ENCODE measurements at regions not wholly inside any gene's neighbourhood (a gene's known extent, or its start where the extent isn't known, plus 50 kb on each side); places are given as distances from the start of the nearest gene placed in this dataset.

- peaks cover 0 to 6% of the 10 kb centered on the region in 2 experiments for H3K4me1 ChIP-seq (ENCODE audit: control insufficient read depth in 1 of 2, extremely low read depth in 1 of 2, insufficient read depth in 2 of 2, low read length in 2 of 2)
- DNase-seq, result no peak
- H3K27ac ChIP-seq (ENCODE audit: low read length), result no peak overlapping the region
- no peak overlapping the region for H3K27ac Mint-ChIP-seq
- CTCF ChIA-PET, result interaction anchor here in 1 of 2 donors (0.7 kb wide), 1 partner anchor 844 kb away, joined by 3 read pairs; no protein-coding TSS in a partner anchor
- no peaks in the 10 kb centered on the region for H3K36me3 ChIP-seq (ENCODE audit: control insufficient read depth in 2 of 2, extremely low read depth in 1 of 2, insufficient read depth in 1 of 2, low read length in 1 of 2)
- peaks cover 5% of the 10 kb centered on the region for H3K36me3 Mint-ChIP-seq
- peaks cover 0 to 19% (median 11%) of the 10 kb centered on the region in 3 donors for H3K9me3 Mint-ChIP-seq
- 69% methylated on average over 5 of the region's 7 CpGs for WGBS (ENCODE audit: insufficient coverage)
- H3K4me1 Mint-ChIP-seq, result no peaks in the 10 kb centered on the region
- POLR2A ChIA-PET, result interaction anchor here in 1 of 2 donors (0.5 kb wide), 1 partner anchor 10 kb away, joined by 3 read pairs; no protein-coding TSS in a partner anchor
- no peak overlapping the region for H3K4me3 ChIP-seq (ENCODE audit: control insufficient read depth in 1 of 2, extremely low read depth in 1 of 2, low read length in 1 of 2)
- no peak overlapping the region for H3K4me3 Mint-ChIP-seq
- H3K27me3 Mint-ChIP-seq, result peaks cover 10 to 27% of the 10 kb centered on the region in 2 donors
- ATAC-seq (replicated peaks in 1 of 4), result no peak
- no peaks in the 10 kb centered on the region for H3K9me3 ChIP-seq
- H3K27me3 ChIP-seq (replicated peaks in 1 of 2; ENCODE audit: control insufficient read depth in 2 of 2, extremely low read depth in 1 of 2, insufficient read depth in 2 of 2, low read length in 1 of 2), result peaks cover 0 to 32% of the 10 kb centered on the region in 2 experiments
Observed at GRCh38 chr17:77735566-77736198, 222.8 kb upstream of the TNRC6C start.

DNA sequence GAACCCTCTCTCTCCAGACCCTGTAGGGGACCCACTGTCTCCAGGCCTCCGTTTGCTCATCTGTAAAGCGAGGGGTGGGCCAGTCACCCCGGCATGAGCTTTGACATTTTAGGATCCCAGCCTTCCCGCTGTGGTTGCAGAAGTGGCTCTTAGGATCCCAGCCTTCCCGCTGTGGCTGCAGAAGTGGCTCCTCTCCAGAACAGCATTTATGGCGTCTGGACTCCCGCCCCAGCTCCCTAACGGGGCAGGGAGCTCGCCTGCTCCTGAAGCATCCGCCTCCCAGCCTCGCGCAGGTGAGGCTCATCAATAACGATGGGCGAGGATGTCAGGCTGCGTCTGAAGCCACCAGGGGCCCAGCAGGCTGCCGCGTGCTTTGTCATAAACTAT lies 222.3 kb upstream of the TNRC6C start:
- CTCF ChIA-PET, result interaction anchor here (0.7 to 0.9 kb wide), 2 partner anchors 13 to 844 kb away, joined by 3 to 4 read pairs; no protein-coding TSS in a partner anchor
- no peak for ATAC-seq (replicated peaks in 1 of 4)
- Mint-ChIP-seq H3K27me3 (peaks cover 10 to 27% of the 10 kb centered on the region in 2 donors), H3K9me3 (peaks cover 0 to 19% (median 11%) of the 10 kb centered on the region in 3 donors), H3K27ac (no peak overlapping the region), H3K4me1 (no peaks in the 10 kb centered on the region), H3K4me3 (no peak overlapping the region), H3K36me3 (peaks cover 5% of the 10 kb centered on the region)
- Histone ChIP-seq H3K36me3 (ENCODE audit: control insufficient read depth in 2 of 2, extremely low read depth in 1 of 2, insufficient read depth in 1 of 2, low read length in 1 of 2) (no peaks in the 10 kb centered on the region), H3K9me3 (no peaks in the 10 kb centered on the region), H3K27me3 (replicated peaks in 1 of 2; ENCODE audit: control insufficient read depth in 2 of 2, extremely low read depth in 1 of 2, insufficient read depth in 2 of 2, low read length in 1 of 2) (peaks cover 0 to 32% of the 10 kb centered on the region in 2 experiments), H3K4me3 (ENCODE audit: control insufficient read depth in 1 of 2, extremely low read depth in 1 of 2, low read length in 1 of 2) (no peak overlapping the region), H3K27ac (ENCODE audit: low read length) (no peak overlapping the region), H3K4me1 (ENCODE audit: control insufficient read depth in 1 of 2, extremely low read depth in 1 of 2, insufficient read depth in 2 of 2, low read length in 2 of 2) (peaks cover 0 to 10% of the 10 kb centered on the region in 2 experiments)
- 95% methylated on average over 17 of the region's 17 CpGs for WGBS (ENCODE audit: insufficient coverage)
- DNase-seq, result no peak
- POLR2A ChIA-PET, result interaction anchor here in 1 of 2 donors (0.6 kb wide), 1 partner anchor 144 kb away, joined by 3 read pairs; no protein-coding TSS in a partner anchor

DNA sequence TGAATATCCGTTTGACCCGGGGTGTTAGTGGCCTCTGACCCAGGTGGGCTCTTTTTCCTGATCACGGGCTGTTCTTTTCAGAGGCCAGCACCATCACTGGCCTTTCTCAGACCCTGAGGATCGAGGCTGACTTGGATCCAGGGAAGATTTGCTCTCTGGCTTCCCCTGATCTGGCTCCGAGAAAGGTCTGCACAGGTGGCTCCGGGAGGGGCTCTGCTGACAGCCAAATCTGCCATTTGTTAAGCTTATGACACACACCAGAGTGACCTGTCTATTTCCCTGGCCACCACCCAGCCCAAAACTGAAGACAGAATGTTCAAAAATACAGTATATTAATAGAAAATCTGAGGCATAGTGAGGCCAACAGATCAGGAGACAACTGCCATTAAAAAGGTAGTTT lies 221.8 kb upstream of the TNRC6C start:
- POLR2A ChIA-PET, result interaction anchor here in 1 of 2 donors (0.6 kb wide), 1 partner anchor 143 kb away, joined by 3 read pairs; no protein-coding TSS in a partner anchor
- no peak for DNase-seq
- no peaks in the 10 kb centered on the region for H3K9me3 ChIP-seq
- peaks cover 0 to 14% of the 10 kb centered on the region in 2 experiments for H3K4me1 ChIP-seq (ENCODE audit: control insufficient read depth in 1 of 2, extremely low read depth in 1 of 2, insufficient read depth in 2 of 2, low read length in 2 of 2)
- Mint-ChIP-seq H3K4me1 (no peaks in the 10 kb centered on the region), H3K27ac (no peak overlapping the region), H3K36me3 (peaks cover 5% of the 10 kb centered on the region), H3K9me3 (peaks cover 0 to 19% (median 11%) of the 10 kb centered on the region in 3 donors), H3K27me3 (peaks cover 10 to 27% of the 10 kb centered on the region in 2 donors), H3K4me3 (no peak overlapping the region)
- 81% methylated on average over 6 of the region's 6 CpGs for WGBS (ENCODE audit: insufficient coverage)
- ATAC-seq (replicated peaks in 1 of 4), result no peak
- H3K36me3 ChIP-seq (ENCODE audit: control insufficient read depth in 2 of 2, extremely low read depth in 1 of 2, insufficient read depth in 1 of 2, low read length in 1 of 2), result no peaks in the 10 kb centered on the region
- peaks cover 0 to 36% of the 10 kb centered on the region in 2 experiments for H3K27me3 ChIP-seq (replicated peaks in 1 of 2; ENCODE audit: control insufficient read depth in 2 of 2, extremely low read depth in 1 of 2, insufficient read depth in 2 of 2, low read length in 1 of 2)
- CTCF ChIA-PET, result interaction anchor here in 1 of 2 donors (0.9 kb wide), 1 partner anchor 13 kb away, joined by 4 read pairs; no protein-coding TSS in a partner anchor
- no peak overlapping the region for H3K27ac ChIP-seq (ENCODE audit: low read length)
- no peak overlapping the region for H3K4me3 ChIP-seq (ENCODE audit: control insufficient read depth in 1 of 2, extremely low read depth in 1 of 2, low read length in 1 of 2)

DNA sequence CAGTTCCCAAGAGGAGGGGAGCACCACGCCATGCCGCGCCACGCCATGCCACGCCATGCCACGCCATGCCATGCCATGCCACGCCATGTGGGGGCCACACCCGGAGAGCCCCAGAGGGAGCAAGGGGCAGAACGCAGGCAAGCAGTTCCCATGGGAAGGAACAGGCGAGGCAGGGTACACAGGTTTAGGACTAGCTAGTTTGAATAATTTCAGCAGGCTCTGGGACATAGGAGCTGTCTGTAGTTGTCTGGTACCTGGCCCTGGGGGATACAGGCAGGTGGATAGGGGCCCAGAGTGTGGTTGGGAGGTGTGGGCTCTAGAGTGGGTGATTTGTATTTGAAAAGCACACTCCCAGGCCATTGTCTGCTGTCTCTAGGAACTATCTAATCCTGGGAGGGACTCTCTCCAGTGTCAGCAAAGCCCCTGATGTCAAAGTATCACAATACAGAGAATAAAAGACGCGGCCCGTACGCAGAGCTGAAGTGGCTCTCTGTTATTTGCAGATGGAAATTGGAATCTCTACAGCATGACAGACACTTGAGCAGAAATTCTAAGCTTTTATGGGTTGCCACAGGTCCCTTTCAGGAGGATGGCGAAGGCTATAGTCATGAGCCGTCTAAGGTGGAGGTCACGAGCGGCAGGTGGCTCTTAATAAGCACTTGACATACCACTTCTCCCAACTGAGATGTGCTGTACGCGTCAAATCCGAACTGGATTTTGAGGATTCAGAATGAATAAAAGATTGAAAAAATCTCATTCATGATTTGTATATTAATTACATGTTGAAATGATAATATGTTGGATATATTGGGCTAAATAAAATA lies 220.8 kb upstream of the TNRC6C start:
- no peak for ATAC-seq (replicated peaks in 1 of 4)
- Mint-ChIP-seq H3K9me3 (peaks cover 0 to 12% (median 7%) of the 10 kb centered on the region in 3 donors), H3K27me3 (peaks cover 9 to 24% of the 10 kb centered on the region in 2 donors), H3K36me3 (peaks cover 4% of the 10 kb centered on the region), H3K4me1 (no peaks in the 10 kb centered on the region), H3K27ac (no peak overlapping the region), H3K4me3 (no peak overlapping the region)
- Histone ChIP-seq H3K4me3 (ENCODE audit: control insufficient read depth in 1 of 2, extremely low read depth in 1 of 2, low read length in 1 of 2) (no peak overlapping the region), H3K4me1 (ENCODE audit: control insufficient read depth in 1 of 2, extremely low read depth in 1 of 2, insufficient read depth in 2 of 2, low read length in 2 of 2) (peaks cover 0 to 14% of the 10 kb centered on the region in 2 experiments), H3K27ac (ENCODE audit: low read length) (no peak overlapping the region), H3K36me3 (ENCODE audit: control insufficient read depth in 2 of 2, extremely low read depth in 1 of 2, insufficient read depth in 1 of 2, low read length in 1 of 2) (no peaks in the 10 kb centered on the region), H3K9me3 (no peaks in the 10 kb centered on the region), H3K27me3 (replicated peaks in 1 of 2; ENCODE audit: control insufficient read depth in 2 of 2, extremely low read depth in 1 of 2, insufficient read depth in 2 of 2, low read length in 1 of 2) (peaks cover 0 to 37% of the 10 kb centered on the region in 2 experiments)
- ChIA-PET POLR2A (no interaction called here), CTCF (no interaction called here)
- WGBS (ENCODE audit: insufficient coverage), result 93% methylated on average over 13 of the region's 21 CpGs
- DNase-seq, result peak in 1 of 35 experiments; percentile 2

DNA sequence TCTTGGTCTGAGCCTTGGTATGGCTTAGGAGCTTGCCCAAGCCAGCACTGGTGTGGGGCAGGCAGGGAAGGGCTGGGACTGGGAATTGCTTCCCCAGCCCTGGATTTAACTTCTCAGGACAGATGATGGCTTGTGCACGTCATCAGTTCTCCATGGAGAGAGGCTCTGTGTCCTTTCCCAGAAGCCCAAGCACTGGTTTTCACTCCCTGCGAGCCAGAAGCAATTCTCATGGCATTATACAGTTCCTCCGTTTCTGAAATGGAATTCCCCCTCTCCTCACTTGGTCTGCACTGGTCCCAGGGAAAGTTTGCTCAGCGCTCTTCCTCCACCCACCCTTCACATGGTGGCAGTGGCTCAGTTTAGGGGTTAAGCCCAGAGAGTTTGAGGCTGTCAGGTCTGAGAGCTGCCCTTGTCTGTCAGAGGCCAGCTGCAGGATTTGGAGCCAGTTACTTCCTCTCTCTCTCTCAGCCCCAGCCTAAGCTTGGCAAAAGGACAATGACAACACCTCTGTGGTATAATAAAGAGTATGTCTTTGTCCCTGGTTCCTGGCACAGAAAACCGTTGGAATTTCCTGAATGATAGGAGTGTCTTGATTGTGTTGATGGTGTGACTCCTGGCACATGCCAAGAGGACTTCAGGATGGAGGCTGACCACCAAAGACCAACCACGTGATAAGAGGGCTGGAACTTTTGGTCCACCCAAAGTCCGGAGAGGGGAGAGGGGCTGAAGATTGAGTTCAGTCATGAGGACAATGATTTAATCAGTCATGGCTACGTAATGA lies 219.6 kb upstream of the TNRC6C start:
- H3K27ac ChIP-seq (ENCODE audit: low read length), result no peak overlapping the region
- no peaks in the 10 kb centered on the region for H3K36me3 ChIP-seq (ENCODE audit: control insufficient read depth in 2 of 2, extremely low read depth in 1 of 2, insufficient read depth in 1 of 2, low read length in 1 of 2)
- Mint-ChIP-seq H3K4me1 (no peaks in the 10 kb centered on the region), H3K9me3 (no peaks in the 10 kb centered on the region), H3K27me3 (peaks cover under 1 to 12% of the 10 kb centered on the region in 2 donors), H3K4me3 (no peak overlapping the region), H3K36me3 (no peaks in the 10 kb centered on the region), H3K27ac (no peak overlapping the region)
- DNase-seq (no peak), ATAC-seq (replicated peaks in 1 of 4) (no peak)
- no peak overlapping the region for H3K4me3 ChIP-seq (ENCODE audit: control insufficient read depth in 1 of 2, extremely low read depth in 1 of 2, low read length in 1 of 2)
- WGBS (ENCODE audit: insufficient coverage), result 68% methylated on average over 5 of the region's 8 CpGs
- CTCF ChIA-PET, result no interaction called here
- no peaks in the 10 kb centered on the region for H3K9me3 ChIP-seq
- POLR2A ChIA-PET, result no interaction called here
- peaks cover 0 to 35% of the 10 kb centered on the region in 2 experiments for H3K27me3 ChIP-seq (replicated peaks in 1 of 2; ENCODE audit: control insufficient read depth in 2 of 2, extremely low read depth in 1 of 2, insufficient read depth in 2 of 2, low read length in 1 of 2)
- H3K4me1 ChIP-seq (ENCODE audit: control insufficient read depth in 1 of 2, extremely low read depth in 1 of 2, insufficient read depth in 2 of 2, low read length in 2 of 2), result peaks cover 0 to 14% of the 10 kb centered on the region in 2 experiments

GRCh38 chr17:77740481-77740880 lies 218.0 kb upstream of the TNRC6C start:
- H3K27me3 Mint-ChIP-seq, result peaks cover 0 to 4% of the 10 kb centered on the region in 2 donors
- H3K27ac ChIP-seq (ENCODE audit: low read length), result no peak overlapping the region
- H3K4me3 Mint-ChIP-seq, result no peak overlapping the region
- WGBS (ENCODE audit: insufficient coverage), result 72% methylated on average over 2 of the region's 7 CpGs
- H3K27me3 ChIP-seq (replicated peaks in 1 of 2; ENCODE audit: control insufficient read depth in 2 of 2, extremely low read depth in 1 of 2, insufficient read depth in 2 of 2, low read length in 1 of 2), result peaks cover 0 to 29% of the 10 kb centered on the region in 2 experiments
- peaks cover 2 to 5% (median 4%) of the 10 kb centered on the region in 3 donors for H3K9me3 Mint-ChIP-seq
- H3K4me1 Mint-ChIP-seq, result no peaks in the 10 kb centered on the region
- no peak for DNase-seq
- no peaks in the 10 kb centered on the region for H3K36me3 ChIP-seq (ENCODE audit: control insufficient read depth in 2 of 2, extremely low read depth in 1 of 2, insufficient read depth in 1 of 2, low read length in 1 of 2)
- POLR2A ChIA-PET, result interaction anchor here in 1 of 2 donors (0.6 kb wide), 2 partner anchors 26 to 697 kb away, joined by 3 to 4 read pairs; no protein-coding TSS in a partner anchor
- H3K4me1 ChIP-seq (ENCODE audit: control insufficient read depth in 1 of 2, extremely low read depth in 1 of 2, insufficient read depth in 2 of 2, low read length in 2 of 2), result peaks cover 0 to 8% of the 10 kb centered on the region in 2 experiments
- ATAC-seq (replicated peaks in 1 of 4), result no peak
- CTCF ChIA-PET, result interaction anchor here (0.6 to 0.8 kb wide), 4 partner anchors 131 to 1131 kb away, joined by 3 read pairs; no protein-coding TSS in a partner anchor
- no peaks in the 10 kb centered on the region for H3K36me3 Mint-ChIP-seq
- no peak overlapping the region for H3K4me3 ChIP-seq (ENCODE audit: control insufficient read depth in 1 of 2, extremely low read depth in 1 of 2, low read length in 1 of 2)
- H3K27ac Mint-ChIP-seq, result no peak overlapping the region
- H3K9me3 ChIP-seq, result no peaks in the 10 kb centered on the region
